ENCODE measurements at regions not wholly inside any gene's neighbourhood (a gene's known extent, or its start where the extent isn't known, plus 50 kb on each side); places are given as distances from the start of the nearest gene placed in this dataset.

- DNase-seq: no peak
These were observed 52.7 kb upstream of the ZDHHC17 start for GRCh38 chr12:76711241-76711640.

DNA sequence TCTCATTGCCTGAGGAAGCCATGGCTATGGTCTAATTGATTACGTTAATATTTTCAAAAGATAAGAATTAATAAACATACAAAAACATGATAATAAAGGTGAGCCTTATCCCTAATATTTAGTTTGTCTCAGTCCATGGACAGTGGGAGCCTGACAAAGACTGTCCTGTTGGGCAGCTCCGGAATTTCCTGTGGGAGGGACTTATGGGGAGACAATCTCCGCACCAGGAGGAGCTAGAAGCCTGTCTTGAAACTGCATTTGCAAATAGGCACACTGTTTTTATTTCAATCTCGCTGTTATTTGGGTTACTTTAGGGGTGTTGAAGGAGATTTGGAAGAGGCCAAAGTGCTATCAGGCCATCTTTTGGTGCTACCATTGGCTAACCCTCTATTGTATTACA lies 50.8 kb upstream of the ZDHHC17 start:
- DNase-seq: no peak

DNA sequence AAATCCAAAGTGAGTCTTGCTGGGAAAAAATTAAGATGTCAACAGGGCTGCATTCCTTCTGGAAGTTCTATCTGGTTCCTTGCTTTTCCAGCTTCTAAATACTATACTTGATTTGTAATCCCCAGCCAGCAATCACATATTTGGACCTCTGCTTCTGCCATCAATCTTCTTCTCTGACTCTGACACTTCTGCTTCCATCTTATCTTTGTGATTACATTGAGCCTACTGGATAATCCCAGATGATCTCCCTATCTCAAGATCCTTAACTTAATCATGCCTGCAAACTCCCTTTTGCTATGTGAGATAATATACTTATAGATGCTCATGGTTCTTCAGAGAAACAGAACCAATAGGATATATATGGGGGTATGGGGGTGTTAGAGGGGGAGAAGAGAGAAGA lies 49.9 kb upstream of the ZDHHC17 start:
- no peak for DNase-seq

All from stimulated activated CD4-positive, alpha-beta T cell treated with anti-CD3 and anti-CD28 coated beads, Interleukin-15, amount 100 ng/mL, for 24 hours (primary cell).